WI38 (cell line): ENCODE measurements at regions not wholly inside any gene's neighbourhood (a gene's known extent, or its start where the extent isn't known, plus 50 kb on each side); places are given as distances from the start of the nearest gene placed in this dataset.
"Not testable (repeated sequence)": the region's sequence is repeated elsewhere in the genome, so short reads cannot be mapped to it uniquely, and the experiment has no call there.

Experiments
- H3K4me3 ChIP-seq: 2 replicates; pipeline ENCODE4 v1.5.1; 2011; ENCODE audit warnings: low read depth, mild to moderate bottlenecking, control low read depth, low read length
- CTCF ChIP-seq: IDR thresholded peaks from 2 replicates; pipeline ENCODE4 v1.5.1; 2012; ENCODE audit warnings: low read depth, mild to moderate bottlenecking, control low read depth, low read length

GRCh38 chr9:113677569-113677968 lies 198.5 kb upstream of the ZNF618 start:
- H3K4me3 ChIP-seq = no peak overlapping the region
- TF ChIP-seq CTCF = no peak

GRCh38 chr9:113678119-113678858 lies 197.8 kb upstream of the ZNF618 start:
- TF ChIP-seq CTCF = no peak
- H3K4me3 ChIP-seq = no peak overlapping the region

DNA sequence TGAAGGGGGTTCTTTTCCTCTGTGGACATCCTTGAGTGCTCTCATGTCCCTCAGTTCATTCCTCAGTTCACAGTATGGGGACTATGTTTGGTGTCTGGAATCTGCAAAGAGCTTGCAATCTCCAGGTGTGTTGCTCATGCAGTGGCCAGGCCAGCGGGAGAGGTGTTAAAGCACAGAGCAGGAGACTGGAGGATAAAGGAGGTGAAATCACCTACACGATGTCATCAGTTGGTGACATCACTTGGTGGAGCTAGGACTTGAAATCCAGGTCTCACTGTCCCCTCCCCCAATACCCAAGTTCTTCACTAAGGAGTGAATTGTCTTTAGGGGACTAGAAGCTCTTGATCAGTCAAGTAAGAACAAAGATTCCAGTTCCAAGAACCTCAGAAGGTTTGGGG lies 197.3 kb upstream of the ZNF618 start:
- no peak for TF ChIP-seq CTCF
- no peak overlapping the region for H3K4me3 ChIP-seq

- peak; percentile 94 for TF ChIP-seq CTCF
Observed at GRCh38 chr9:113682297-113682771, 193.8 kb upstream of the ZNF618 start.

DNA sequence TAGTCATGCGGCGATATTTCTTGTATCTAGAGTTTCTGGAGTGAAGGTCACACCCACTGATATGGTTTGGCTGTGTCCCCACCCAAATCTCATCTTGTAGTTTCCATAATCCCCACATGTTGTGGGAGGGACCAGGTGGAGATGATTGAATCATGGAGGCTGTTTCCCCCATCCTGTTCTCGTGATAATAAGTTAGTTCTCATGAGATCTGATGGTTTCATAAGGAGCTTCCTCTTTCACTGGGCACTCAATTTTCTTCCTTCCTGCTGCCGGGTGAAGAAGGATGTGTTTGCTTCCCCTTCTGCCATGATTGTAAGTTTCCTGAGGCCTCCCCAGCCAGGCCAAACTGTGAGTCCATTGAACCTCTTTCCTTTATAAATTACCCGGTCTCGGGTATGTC lies 190.5 kb upstream of the ZNF618 start:
- not testable (repeated sequence) for H3K4me3 ChIP-seq

More at GRCh38 chr9:113682297-113682771, 193.8 kb upstream of the ZNF618 start:
- H3K4me3 ChIP-seq = no peak overlapping the region

DNA sequence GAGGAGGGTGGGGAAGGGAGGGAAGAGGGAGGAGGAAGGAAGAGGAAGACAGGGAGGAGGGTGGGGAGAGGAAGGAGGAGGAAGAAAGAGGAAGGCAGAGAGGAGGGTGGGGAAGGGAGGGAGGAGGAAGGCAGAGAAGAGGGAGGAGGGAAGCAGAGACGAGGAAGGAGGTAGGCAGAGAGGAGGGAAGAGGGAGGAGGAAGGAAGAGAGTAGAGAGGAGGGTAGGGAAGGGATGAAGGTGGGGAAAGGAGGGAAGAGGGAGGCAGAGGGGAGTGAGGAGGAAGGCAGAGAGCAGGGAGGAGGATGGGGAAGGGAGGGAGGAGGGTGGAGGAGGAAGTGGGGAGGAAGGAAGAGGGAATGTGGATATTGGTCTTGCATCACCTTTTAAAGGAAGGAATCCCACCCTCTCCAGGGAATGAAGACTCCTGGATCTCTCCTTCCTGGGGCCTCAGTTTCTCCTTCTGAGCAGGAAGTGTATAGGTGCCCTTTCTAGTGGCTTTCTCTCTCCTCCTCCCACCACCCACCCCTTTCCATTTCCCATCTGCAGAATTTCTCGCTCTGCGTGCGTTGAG lies 188.9 kb upstream of the ZNF618 start:
- TF ChIP-seq CTCF = no peak
- no peak overlapping the region for H3K4me3 ChIP-seq

GRCh38 chr9:113687680-113688371 lies 188.3 kb upstream of the ZNF618 start:
- TF ChIP-seq CTCF = no peak
- no peak overlapping the region for H3K4me3 ChIP-seq
